GM03348 (cell line): ENCODE measurements at regions not wholly inside any gene's neighbourhood (a gene's known extent, or its start where the extent isn't known, plus 50 kb on each side); places are given as distances from the start of the nearest gene placed in this dataset.
"Not testable (repeated sequence)": the region's sequence is repeated elsewhere in the genome, so short reads cannot be mapped to it uniquely, and the experiment has no call there.

ENCODE experiments used
- DNase-seq: peaks from one replicate; pipeline ENCODE4 v3.0.0; 2012; ENCODE audit warnings: low spot score

- DNase-seq: no peak
Observed at GRCh38 chr1:14137411-14138134, 437.6 kb downstream of the PRDM2 start.

GRCh38 chr1:14138135-14138506, 438.1 kb downstream of the PRDM2 start:
- no peak for DNase-seq

- no peak for DNase-seq
Observed at GRCh38 chr1:14138687-14139086, 438.7 kb downstream of the PRDM2 start.

GRCh38 chr1:14140831-14141401, 440.9 kb downstream of the PRDM2 start:
- peak; percentile 23 for DNase-seq

- no peak for DNase-seq
Observed at GRCh38 chr1:14141656-14142055, 441.7 kb downstream of the PRDM2 start.

- DNase-seq: no peak
Observed at GRCh38 chr1:14142397-14143100, 442.6 kb downstream of the PRDM2 start.

- no peak for DNase-seq
Observed at GRCh38 chr1:14143777-14144176, 443.8 kb downstream of the PRDM2 start.

GRCh38 chr1:14148526-14148925, 448.5 kb downstream of the PRDM2 start:
- no peak for DNase-seq

- DNase-seq: no peak
Observed at GRCh38 chr1:14149431-14149830, 449.1 kb upstream of the KAZN start.

- DNase-seq: no peak
Observed at GRCh38 chr1:14156543-14156942, 441.9 kb upstream of the KAZN start.

GRCh38 chr1:14160781-14161180, 437.7 kb upstream of the KAZN start:
- no peak for DNase-seq

GRCh38 chr1:14163246-14163645, 435.2 kb upstream of the KAZN start:
- DNase-seq: no peak

- DNase-seq: no peak
Observed at GRCh38 chr1:14165371-14165801, 433.1 kb upstream of the KAZN start.

GRCh38 chr1:14167884-14168283, 430.6 kb upstream of the KAZN start:
- no peak for DNase-seq

- DNase-seq: no peak
Observed at GRCh38 chr1:14168326-14169063, 430.0 kb upstream of the KAZN start.

GRCh38 chr1:14173598-14173997, 424.9 kb upstream of the KAZN start:
- no peak for DNase-seq

- DNase-seq: not testable (repeated sequence)
Observed at GRCh38 chr1:14177866-14178265, 420.6 kb upstream of the KAZN start.

- no peak for DNase-seq
Observed at GRCh38 chr1:14180738-14181137, 417.7 kb upstream of the KAZN start.

- no peak for DNase-seq
Observed at GRCh38 chr1:14181191-14181795, 417.2 kb upstream of the KAZN start.

GRCh38 chr1:14182856-14183255, 415.6 kb upstream of the KAZN start:
- DNase-seq: no peak

GRCh38 chr1:14183329-14183728, 415.2 kb upstream of the KAZN start:
- DNase-seq: no peak

GRCh38 chr1:14184454-14184853, 414.0 kb upstream of the KAZN start:
- no peak for DNase-seq
